ENCODE measurements at regions not wholly inside any gene's neighbourhood (a gene's known extent, or its start where the extent isn't known, plus 50 kb on each side); places are given as distances from the start of the nearest gene placed in this dataset.

DNA sequence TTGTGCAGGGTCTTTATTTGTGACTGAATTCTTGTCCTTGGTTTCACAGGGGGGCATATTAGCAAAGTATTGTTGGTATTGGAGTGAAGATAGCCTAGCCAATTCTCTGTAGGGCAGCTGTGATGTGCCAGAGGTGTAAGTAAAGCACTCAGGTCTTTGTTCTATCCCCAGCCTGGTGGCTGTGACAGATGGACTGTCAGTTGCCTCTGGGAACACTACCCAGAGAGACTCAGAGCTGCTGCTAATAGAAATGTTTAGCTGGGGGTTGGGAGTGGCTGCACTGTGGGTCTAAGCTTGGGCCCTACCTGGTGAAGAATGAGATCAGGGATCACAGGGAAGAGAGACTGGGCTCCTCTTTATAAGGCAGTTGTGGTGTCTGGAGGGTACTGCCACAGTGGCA, 1006.5 kb upstream of the TYRP1 start:
- TF ChIP-seq EZH2 (IDR thresholded peaks at IDR 0.05; ENCODE audit: insufficient read depth, poor library complexity, severe bottlenecking) = no peak
- no peak for TF ChIP-seq EZH2phosphoT487 (IDR thresholded peaks at IDR 0.05; ENCODE audit: insufficient read depth, low read depth)

All from GM23248 (cell line).